GM13977 (cell line): ENCODE measurements at regions not wholly inside any gene's neighbourhood (a gene's known extent, or its start where the extent isn't known, plus 50 kb on each side); places are given as distances from the start of the nearest gene placed in this dataset.
A peak's percentile ranks its signal among the peaks of the same experiment; 100 is the strongest.

Source experiments
- DNase-seq: peaks from one replicate; pipeline ENCODE4 v3.0.0; 2012; ENCODE audit warnings: low spot score
- in situ Hi-C: fragments of 300-500 bp; cut with MboI; formaldehyde crosslinking; loops from one replicate; pipeline ENCODE4 v1.12.0; 2022; ENCODE audit warnings: low sequenced_read_pairs, low pct_unique_long_range_greater_than_20kb, mixed read lengths, inconsistent platforms; ENCODE audit not compliant: unreplicated experiment
- TF ChIP-seq, protein P1 (sequence below): IDR thresholded peaks from 2 replicates; pipeline ENCODE4 v1.5.1; 2012; ENCODE audit warnings: mild to moderate bottlenecking, control low read depth; ENCODE audit not compliant: insufficient read depth; ENCODE audit errors: extremely low read depth, missing control alignments

DNA sequence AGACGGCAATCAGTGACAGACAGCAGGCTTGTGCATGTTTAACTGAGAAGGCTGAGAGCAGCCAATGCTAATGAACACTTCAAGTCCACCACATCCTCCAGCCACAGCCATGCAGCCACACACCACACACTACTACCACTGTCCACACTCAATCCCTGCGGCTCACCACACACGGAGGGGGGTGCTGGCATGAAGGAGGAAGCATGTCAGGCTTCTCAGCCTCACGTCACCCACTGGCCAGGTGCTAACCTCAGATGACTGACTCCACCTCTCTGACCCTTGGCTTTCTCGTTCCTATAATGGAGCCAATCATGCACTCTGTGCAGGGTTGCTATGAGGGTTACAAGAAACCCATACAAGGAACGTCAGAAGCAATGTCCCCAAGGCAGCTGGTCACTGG is 165.4 kb upstream of the RNF32 start:
- in situ Hi-C loops = no loop called here

GRCh38 chr7:156474241-156474743 is 166.3 kb upstream of the RNF32 start:
- TF ChIP-seq, protein P1, sequence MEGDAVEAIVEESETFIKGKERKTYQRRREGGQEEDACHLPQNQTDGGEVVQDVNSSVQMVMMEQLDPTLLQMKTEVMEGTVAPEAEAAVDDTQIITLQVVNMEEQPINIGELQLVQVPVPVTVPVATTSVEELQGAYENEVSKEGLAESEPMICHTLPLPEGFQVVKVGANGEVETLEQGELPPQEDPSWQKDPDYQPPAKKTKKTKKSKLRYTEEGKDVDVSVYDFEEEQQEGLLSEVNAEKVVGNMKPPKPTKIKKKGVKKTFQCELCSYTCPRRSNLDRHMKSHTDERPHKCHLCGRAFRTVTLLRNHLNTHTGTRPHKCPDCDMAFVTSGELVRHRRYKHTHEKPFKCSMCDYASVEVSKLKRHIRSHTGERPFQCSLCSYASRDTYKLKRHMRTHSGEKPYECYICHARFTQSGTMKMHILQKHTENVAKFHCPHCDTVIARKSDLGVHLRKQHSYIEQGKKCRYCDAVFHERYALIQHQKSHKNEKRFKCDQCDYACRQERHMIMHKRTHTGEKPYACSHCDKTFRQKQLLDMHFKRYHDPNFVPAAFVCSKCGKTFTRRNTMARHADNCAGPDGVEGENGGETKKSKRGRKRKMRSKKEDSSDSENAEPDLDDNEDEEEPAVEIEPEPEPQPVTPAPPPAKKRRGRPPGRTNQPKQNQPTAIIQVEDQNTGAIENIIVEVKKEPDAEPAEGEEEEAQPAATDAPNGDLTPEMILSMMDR = no peak
- in situ Hi-C loops = loop anchor here (25.0 kb wide), 2 partner anchors 338 to 662 kb away; partner anchors contain the start of gene SHH
- DNase-seq = no peak

More for the DNA sequence above, 165.4 kb upstream of the RNF32 start:
- TF ChIP-seq, protein P1 = no peak
- DNase-seq = peak; percentile 32

- in situ Hi-C loops = loop anchor here (25.0 kb wide), 2 partner anchors 339 to 661 kb away; partner anchors contain the start of gene SHH
- DNase-seq = peak; percentile 73
Measured at GRCh38 chr7:156473476-156474240, 166.9 kb upstream of the RNF32 start.

GRCh38 chr7:156472267-156472666 is 168.3 kb upstream of the RNF32 start:
- no peak for DNase-seq
- in situ Hi-C loops = loop anchor here (25.0 kb wide), 2 partner anchors 340 to 660 kb away; partner anchors contain the start of gene SHH
- TF ChIP-seq, protein P1 = no peak

More at GRCh38 chr7:156473476-156474240, 166.9 kb upstream of the RNF32 start:
- TF ChIP-seq, protein P1 = peak; percentile 75

DNA sequence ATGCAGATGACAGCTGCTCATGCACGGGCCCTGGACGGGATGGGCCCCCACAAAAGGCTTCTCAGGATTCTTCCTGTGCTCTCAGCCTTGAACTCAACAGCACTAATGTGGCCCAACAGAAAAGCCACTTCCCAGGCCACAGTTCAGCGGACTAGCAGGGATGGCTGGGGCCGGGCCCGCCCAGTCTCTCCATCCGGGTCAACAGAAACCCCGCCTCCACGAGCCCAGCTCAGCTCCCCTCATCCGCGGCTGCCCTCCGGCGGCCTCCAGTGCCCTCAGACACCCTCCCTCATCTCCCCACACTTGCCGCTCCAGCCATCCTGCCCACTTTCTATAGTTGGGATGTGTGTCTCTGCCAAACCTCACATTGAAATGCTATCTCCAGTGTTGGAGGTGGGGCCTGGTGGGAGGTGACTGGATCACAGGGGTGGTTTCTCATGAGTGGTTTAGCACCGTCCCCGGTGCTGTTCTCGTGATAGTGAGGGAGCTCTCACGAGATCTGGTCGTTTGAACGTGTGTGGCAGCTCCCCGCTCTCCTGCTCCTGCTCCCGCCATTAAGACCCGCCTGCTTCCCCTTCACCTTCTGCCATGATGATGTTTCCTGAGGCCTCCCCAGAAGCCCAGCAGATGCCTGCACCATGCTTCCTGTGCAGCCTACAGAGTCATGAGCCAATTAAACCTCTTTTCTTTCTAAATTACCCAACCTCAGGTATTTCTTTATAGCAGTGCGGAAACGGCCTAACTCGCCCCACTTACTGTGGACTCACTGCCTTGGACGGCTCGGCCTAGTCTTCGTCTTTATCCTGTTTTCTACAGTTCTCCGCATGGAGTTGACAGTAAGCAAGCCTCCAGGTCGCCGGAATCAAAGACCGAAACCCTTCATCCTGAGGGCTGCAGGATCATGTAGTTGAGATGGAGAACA is 169.9 kb upstream of the RNF32 start:
- DNase-seq = no peak
- TF ChIP-seq, protein P1 = no peak
- in situ Hi-C loops = loop anchor here (25.0 kb wide), 2 partner anchors 342 to 658 kb away; partner anchors contain the start of gene SHH
